GM23338 (cell line): ENCODE measurements at regions not wholly inside any gene's neighbourhood (a gene's known extent, or its start where the extent isn't known, plus 50 kb on each side); places are given as distances from the start of the nearest gene placed in this dataset.
A peak's percentile ranks its signal among the peaks of the same experiment; 100 is the strongest.

Experiments used
- ATAC-seq: fragments of 200-7000 bp; cut with Tn5 transposase; 3 replicates; pipeline ENCODE4 v1.9.1; 2020
- DNase-seq: peaks from one replicate; pipeline ENCODE4 v3.0.0-alpha.2; 2015; ENCODE audit warnings: low spot score
- H2AFZ ChIP-seq: fragments of 200-600 bp; sonication (generic); 2 replicates; pipeline ENCODE4 v1.8.0; 2016; ENCODE audit warnings: antibody characterized with exemption, mild to moderate bottlenecking, moderate library complexity
- H3F3A ChIP-seq: fragments of 200-600 bp; sonication (generic); replicated peaks from 2 replicates; pipeline ENCODE4 v1.8.0; 2017; ENCODE audit warnings: antibody characterized with exemption, mixed run types, low read depth
- H3K27ac ChIP-seq: fragments of 200-600 bp; sonication (generic); 2 replicates; pipeline ENCODE4 v1.6.1; 2016; ENCODE audit warnings: low read depth
- H3K27me3 ChIP-seq: fragments of 200-600 bp; sonication (generic); 2 replicates; pipeline ENCODE4 v1.8.0; 2016; ENCODE audit warnings: mild to moderate bottlenecking, mixed run types, moderate library complexity; ENCODE audit not compliant: insufficient read depth
- H3K36me3 ChIP-seq: fragments of 200-600 bp; sonication (generic); 2 replicates; pipeline ENCODE4 v1.8.0; 2016; ENCODE audit warnings: mild to moderate bottlenecking; ENCODE audit not compliant: insufficient read depth
- H3K4me1 ChIP-seq: fragments of 200-600 bp; sonication (generic); 2 replicates; pipeline ENCODE4 v1.8.0; 2016; ENCODE audit warnings: mild to moderate bottlenecking, moderate library complexity; ENCODE audit not compliant: insufficient read depth
- H3K4me2 ChIP-seq: fragments of 200-600 bp; sonication (generic); 2 replicates; pipeline ENCODE4 v1.7.1; 2017; ENCODE audit warnings: mixed run types
- H3K4me3 ChIP-seq: fragments of 200-600 bp; sonication (generic); 2 replicates; pipeline ENCODE4 v1.6.1; 2016; ENCODE audit warnings: mixed run types
- H3K79me2 ChIP-seq: fragments of 200-600 bp; sonication (generic); replicated peaks from 2 replicates; pipeline ENCODE4 v1.8.0; 2017; ENCODE audit warnings: mild to moderate bottlenecking; ENCODE audit not compliant: insufficient read depth
- H3K9me2 ChIP-seq: fragments of 200-600 bp; sonication (generic); 2 replicates; pipeline ENCODE4 v1.8.0; 2017; ENCODE audit not compliant: insufficient read depth
- H4K20me1 ChIP-seq: fragments of 200-600 bp; sonication (generic); replicated peaks from 2 replicates; pipeline ENCODE4 v1.8.0; 2017; ENCODE audit warnings: mild to moderate bottlenecking; ENCODE audit not compliant: insufficient read depth
- H3K27ac Mint-ChIP-seq: 2 replicates; pipeline ENCODE4 v1.8.0; 2020; ENCODE audit warnings: inconsistent platforms, mild to moderate bottlenecking, moderate library complexity, mixed read lengths
- H3K27me3 Mint-ChIP-seq: 3 replicates; pipeline ENCODE4 v1.8.0; 2022; ENCODE audit warnings: low read depth, mild to moderate bottlenecking, moderate library complexity, mixed read lengths, inconsistent platforms; ENCODE audit not compliant: insufficient read depth, poor library complexity
- H3K36me3 Mint-ChIP-seq: 3 replicates; pipeline ENCODE4 v1.8.0; 2021; ENCODE audit warnings: low read depth, mild to moderate bottlenecking, inconsistent platforms, moderate library complexity, mixed read lengths
- H3K4me1 Mint-ChIP-seq: 3 replicates; pipeline ENCODE4 v1.8.0; 2020; ENCODE audit warnings: mild to moderate bottlenecking, inconsistent platforms, mixed read lengths
- H3K4me3 Mint-ChIP-seq: 3 replicates; pipeline ENCODE4 v1.8.0; 2021; ENCODE audit warnings: moderate library complexity, mild to moderate bottlenecking, inconsistent platforms, mixed read lengths
- H3K9me3 Mint-ChIP-seq: 3 replicates; pipeline ENCODE4 v1.8.0; 2020; ENCODE audit warnings: moderate library complexity, mild to moderate bottlenecking, inconsistent platforms, mixed read lengths
- CREB1 ChIP-seq: fragments of 250-450 bp; sonication (Bioruptor Pico); IDR thresholded peaks from 2 replicates; pipeline ENCODE4 v1.5.0; 2020; ENCODE audit warnings: low read depth, mild to moderate bottlenecking, moderate library complexity
- EZH2 ChIP-seq: fragments of 200-600 bp; sonication (generic); IDR thresholded peaks from one replicate; pipeline ENCODE4 v1.8.0; 2017; ENCODE audit warnings: antibody characterized with exemption, mild to moderate bottlenecking, low read depth; ENCODE audit not compliant: unreplicated experiment
- EZH2phosphoT487 ChIP-seq: fragments of 200-600 bp; sonication (generic); IDR thresholded peaks from one replicate; pipeline ENCODE4 v1.8.1; 2018; ENCODE audit warnings: antibody characterized with exemption; ENCODE audit not compliant: unreplicated experiment
- JUNB ChIP-seq: IDR thresholded peaks from one replicate; pipeline ENCODE4 v1.6.1; 2016; ENCODE audit warnings: antibody characterized with exemption; ENCODE audit not compliant: unreplicated experiment
- NANOG ChIP-seq: IDR thresholded peaks from 2 replicates; pipeline ENCODE4 v1.6.1; 2016; ENCODE audit warnings: antibody characterized with exemption, borderline replicate concordance
- POLR2AphosphoS5 ChIP-seq: IDR thresholded peaks from 2 replicates; pipeline ENCODE4 v1.6.1; 2016; ENCODE audit warnings: antibody characterized with exemption, low read depth
- STAT1 ChIP-seq: IDR thresholded peaks from one replicate; pipeline ENCODE4 v1.6.1; 2016; ENCODE audit warnings: antibody characterized with exemption; ENCODE audit not compliant: unreplicated experiment
- ZNF331 ChIP-seq: fragments of 250-450 bp; sonication (Bioruptor Pico); IDR thresholded peaks from 2 replicates; pipeline ENCODE4 v1.5.0; 2020; ENCODE audit warnings: low read depth, mild to moderate bottlenecking, moderate library complexity
- TF ChIP-seq, protein P1 (sequence below): IDR thresholded peaks from 2 replicates; pipeline ENCODE4 v1.6.1; 2016; ENCODE audit warnings: antibody characterized with exemption
- TF ChIP-seq, protein P2 (sequence below): fragments of 250-450 bp; sonication (Bioruptor Pico); IDR thresholded peaks from 2 replicates; pipeline ENCODE4 v1.5.0; 2020; ENCODE audit warnings: mild to moderate bottlenecking, moderate library complexity

DNA sequence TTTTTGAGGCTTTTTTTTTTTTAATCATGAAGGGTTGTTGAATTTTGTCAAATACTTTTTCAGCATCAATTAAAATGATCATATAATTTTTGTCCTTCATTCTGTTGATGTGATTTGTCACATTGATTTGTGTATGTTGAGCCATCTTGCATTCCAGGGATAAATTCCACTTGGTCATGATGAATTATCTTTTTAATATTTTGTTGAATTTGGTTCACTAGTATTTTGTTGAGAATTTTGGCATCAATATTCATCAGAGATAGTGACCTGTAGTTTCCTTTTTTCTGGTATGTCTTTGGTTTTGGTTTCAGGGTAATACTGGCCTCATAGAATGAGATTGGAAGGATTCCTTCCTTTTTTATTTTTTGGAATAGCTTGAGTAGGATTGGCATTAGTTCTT, 221.9 kb upstream of the ZNF217 start:
- Histone ChIP-seq H3K27ac (no peak overlapping the region), H3K36me3 (no peaks in the 10 kb centered on the region), H2AFZ (no peak overlapping the region), H3K4me2 (no peak overlapping the region), H3K79me2 (no peaks in the 10 kb centered on the region), H3F3A (no peaks in the 10 kb centered on the region), H3K9me2 (no peaks in the 10 kb centered on the region), H4K20me1 (no peaks in the 10 kb centered on the region), H3K4me1 (peaks cover 13% of the 10 kb centered on the region; the same call in 1 of the 2 replicates), H3K4me3 (no peak overlapping the region), H3K27me3 (no peaks in the 10 kb centered on the region)
- Mint-ChIP-seq H3K27me3 (peaks cover 4% of the 10 kb centered on the region), H3K4me1 (peaks cover 15% of the 10 kb centered on the region), H3K9me3 (0 out of 3 replicates have a peak, but pooled peaks cover 4% of the 10 kb centered on the region), H3K27ac (no peak overlapping the region), H3K36me3 (no peaks in the 10 kb centered on the region; the same call in 2 of the 3 replicates), H3K4me3 (no peak overlapping the region)
- DNase-seq = no peak
- no peak for TF ChIP-seq EZH2
- no peak for ATAC-seq

DNA sequence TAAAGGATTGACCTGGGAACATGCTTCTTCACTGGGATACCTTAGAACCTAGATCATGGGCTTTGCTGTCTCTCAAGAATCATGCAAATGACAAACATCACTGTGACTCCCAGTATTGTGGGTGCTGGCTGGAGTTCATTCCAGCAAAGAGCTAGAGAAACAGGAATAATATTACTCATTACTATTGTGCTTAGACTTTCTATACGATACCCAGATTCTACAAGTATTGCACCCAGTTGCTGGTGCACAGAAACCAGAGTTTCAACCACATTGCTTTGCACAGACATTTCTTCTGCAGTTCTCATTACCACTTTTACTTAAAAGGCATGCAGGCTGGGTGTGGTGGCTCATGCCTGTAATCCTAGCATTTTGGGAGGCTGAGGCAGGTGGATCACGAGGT, 220.4 kb upstream of the ZNF217 start:
- Histone ChIP-seq H3F3A (no peaks in the 10 kb centered on the region), H3K4me2 (no peak overlapping the region), H3K79me2 (no peaks in the 10 kb centered on the region), H3K4me3 (no peak overlapping the region), H4K20me1 (no peaks in the 10 kb centered on the region), H3K9me2 (no peaks in the 10 kb centered on the region), H3K27me3 (no peaks in the 10 kb centered on the region), H2AFZ (no peak overlapping the region; the same call in 1 of the 2 replicates), H3K27ac (no peak overlapping the region), H3K4me1 (peaks cover 18% of the 10 kb centered on the region), H3K36me3 (no peaks in the 10 kb centered on the region)
- Mint-ChIP-seq H3K36me3 (no peaks in the 10 kb centered on the region; the same call in 2 of the 3 replicates), H3K9me3 (no peaks in the 10 kb centered on the region), H3K27me3 (peaks cover 4% of the 10 kb centered on the region), H3K4me3 (no peak overlapping the region), H3K27ac (no peak overlapping the region), H3K4me1 (peaks cover 27% of the 10 kb centered on the region)
- ATAC-seq = no peak
- DNase-seq = no peak
- no peak for TF ChIP-seq POLR2AphosphoS5
- TF ChIP-seq EZH2 = no peak
- TF ChIP-seq EZH2phosphoT487 = no peak
- no peak for TF ChIP-seq ZNF331 (CRISPR knock-in tag)

DNA sequence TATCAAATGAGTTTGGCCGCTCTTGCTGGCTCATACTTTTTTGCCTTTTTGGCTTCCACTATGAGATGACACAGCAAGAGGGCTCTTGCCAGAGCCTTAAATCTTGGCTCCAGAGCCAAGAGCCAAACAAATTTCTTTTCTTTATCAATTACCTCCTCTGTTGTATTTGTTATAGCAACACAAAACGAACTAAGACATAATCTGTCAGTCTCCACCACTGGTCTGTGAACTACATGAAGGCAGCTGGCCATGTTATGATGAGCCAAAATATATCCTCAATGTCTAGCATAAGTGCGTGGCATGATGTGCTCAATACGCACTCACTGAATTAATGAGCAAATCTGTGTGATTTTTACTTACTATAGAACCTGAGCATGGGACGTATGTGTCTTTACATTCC, 220.0 kb upstream of the ZNF217 start:
- ATAC-seq = no peak
- H3K36me3 ChIP-seq = no peaks in the 10 kb centered on the region
- H3K4me1 Mint-ChIP-seq = peaks cover 26% of the 10 kb centered on the region
- H3K36me3 Mint-ChIP-seq = no peaks in the 10 kb centered on the region
- H3K27ac Mint-ChIP-seq = no peak overlapping the region
- no peaks in the 10 kb centered on the region for H3K79me2 ChIP-seq
- H3K27me3 Mint-ChIP-seq = peaks cover 4% of the 10 kb centered on the region
- peaks cover 17% of the 10 kb centered on the region for H3K4me1 ChIP-seq
- H3K4me3 ChIP-seq = no peak overlapping the region
- H2AFZ ChIP-seq = peak overlapping the region; percentile 45; the same call in 1 of the 2 replicates
- no peaks in the 10 kb centered on the region for H3K9me3 Mint-ChIP-seq
- H3K27ac ChIP-seq = no peak overlapping the region
- no peaks in the 10 kb centered on the region for H4K20me1 ChIP-seq
- no peak for DNase-seq
- no peak overlapping the region for H3K4me3 Mint-ChIP-seq
- H3K9me2 ChIP-seq = no peaks in the 10 kb centered on the region
- no peak overlapping the region for H3K4me2 ChIP-seq
- no peaks in the 10 kb centered on the region for H3K27me3 ChIP-seq
- H3F3A ChIP-seq = no peaks in the 10 kb centered on the region
- TF ChIP-seq NANOG (no peak), ZNF331 (CRISPR knock-in tag) (no peak), POLR2AphosphoS5 (no peak), EZH2phosphoT487 (no peak), STAT1 (no peak), CREB1 (CRISPR knock-in tag) (no peak), JUNB (no peak), EZH2 (no peak)
- TF ChIP-seq, protein P1, sequence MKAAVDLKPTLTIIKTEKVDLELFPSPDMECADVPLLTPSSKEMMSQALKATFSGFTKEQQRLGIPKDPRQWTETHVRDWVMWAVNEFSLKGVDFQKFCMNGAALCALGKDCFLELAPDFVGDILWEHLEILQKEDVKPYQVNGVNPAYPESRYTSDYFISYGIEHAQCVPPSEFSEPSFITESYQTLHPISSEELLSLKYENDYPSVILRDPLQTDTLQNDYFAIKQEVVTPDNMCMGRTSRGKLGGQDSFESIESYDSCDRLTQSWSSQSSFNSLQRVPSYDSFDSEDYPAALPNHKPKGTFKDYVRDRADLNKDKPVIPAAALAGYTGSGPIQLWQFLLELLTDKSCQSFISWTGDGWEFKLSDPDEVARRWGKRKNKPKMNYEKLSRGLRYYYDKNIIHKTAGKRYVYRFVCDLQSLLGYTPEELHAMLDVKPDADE = no peak
- TF ChIP-seq, protein P2, sequence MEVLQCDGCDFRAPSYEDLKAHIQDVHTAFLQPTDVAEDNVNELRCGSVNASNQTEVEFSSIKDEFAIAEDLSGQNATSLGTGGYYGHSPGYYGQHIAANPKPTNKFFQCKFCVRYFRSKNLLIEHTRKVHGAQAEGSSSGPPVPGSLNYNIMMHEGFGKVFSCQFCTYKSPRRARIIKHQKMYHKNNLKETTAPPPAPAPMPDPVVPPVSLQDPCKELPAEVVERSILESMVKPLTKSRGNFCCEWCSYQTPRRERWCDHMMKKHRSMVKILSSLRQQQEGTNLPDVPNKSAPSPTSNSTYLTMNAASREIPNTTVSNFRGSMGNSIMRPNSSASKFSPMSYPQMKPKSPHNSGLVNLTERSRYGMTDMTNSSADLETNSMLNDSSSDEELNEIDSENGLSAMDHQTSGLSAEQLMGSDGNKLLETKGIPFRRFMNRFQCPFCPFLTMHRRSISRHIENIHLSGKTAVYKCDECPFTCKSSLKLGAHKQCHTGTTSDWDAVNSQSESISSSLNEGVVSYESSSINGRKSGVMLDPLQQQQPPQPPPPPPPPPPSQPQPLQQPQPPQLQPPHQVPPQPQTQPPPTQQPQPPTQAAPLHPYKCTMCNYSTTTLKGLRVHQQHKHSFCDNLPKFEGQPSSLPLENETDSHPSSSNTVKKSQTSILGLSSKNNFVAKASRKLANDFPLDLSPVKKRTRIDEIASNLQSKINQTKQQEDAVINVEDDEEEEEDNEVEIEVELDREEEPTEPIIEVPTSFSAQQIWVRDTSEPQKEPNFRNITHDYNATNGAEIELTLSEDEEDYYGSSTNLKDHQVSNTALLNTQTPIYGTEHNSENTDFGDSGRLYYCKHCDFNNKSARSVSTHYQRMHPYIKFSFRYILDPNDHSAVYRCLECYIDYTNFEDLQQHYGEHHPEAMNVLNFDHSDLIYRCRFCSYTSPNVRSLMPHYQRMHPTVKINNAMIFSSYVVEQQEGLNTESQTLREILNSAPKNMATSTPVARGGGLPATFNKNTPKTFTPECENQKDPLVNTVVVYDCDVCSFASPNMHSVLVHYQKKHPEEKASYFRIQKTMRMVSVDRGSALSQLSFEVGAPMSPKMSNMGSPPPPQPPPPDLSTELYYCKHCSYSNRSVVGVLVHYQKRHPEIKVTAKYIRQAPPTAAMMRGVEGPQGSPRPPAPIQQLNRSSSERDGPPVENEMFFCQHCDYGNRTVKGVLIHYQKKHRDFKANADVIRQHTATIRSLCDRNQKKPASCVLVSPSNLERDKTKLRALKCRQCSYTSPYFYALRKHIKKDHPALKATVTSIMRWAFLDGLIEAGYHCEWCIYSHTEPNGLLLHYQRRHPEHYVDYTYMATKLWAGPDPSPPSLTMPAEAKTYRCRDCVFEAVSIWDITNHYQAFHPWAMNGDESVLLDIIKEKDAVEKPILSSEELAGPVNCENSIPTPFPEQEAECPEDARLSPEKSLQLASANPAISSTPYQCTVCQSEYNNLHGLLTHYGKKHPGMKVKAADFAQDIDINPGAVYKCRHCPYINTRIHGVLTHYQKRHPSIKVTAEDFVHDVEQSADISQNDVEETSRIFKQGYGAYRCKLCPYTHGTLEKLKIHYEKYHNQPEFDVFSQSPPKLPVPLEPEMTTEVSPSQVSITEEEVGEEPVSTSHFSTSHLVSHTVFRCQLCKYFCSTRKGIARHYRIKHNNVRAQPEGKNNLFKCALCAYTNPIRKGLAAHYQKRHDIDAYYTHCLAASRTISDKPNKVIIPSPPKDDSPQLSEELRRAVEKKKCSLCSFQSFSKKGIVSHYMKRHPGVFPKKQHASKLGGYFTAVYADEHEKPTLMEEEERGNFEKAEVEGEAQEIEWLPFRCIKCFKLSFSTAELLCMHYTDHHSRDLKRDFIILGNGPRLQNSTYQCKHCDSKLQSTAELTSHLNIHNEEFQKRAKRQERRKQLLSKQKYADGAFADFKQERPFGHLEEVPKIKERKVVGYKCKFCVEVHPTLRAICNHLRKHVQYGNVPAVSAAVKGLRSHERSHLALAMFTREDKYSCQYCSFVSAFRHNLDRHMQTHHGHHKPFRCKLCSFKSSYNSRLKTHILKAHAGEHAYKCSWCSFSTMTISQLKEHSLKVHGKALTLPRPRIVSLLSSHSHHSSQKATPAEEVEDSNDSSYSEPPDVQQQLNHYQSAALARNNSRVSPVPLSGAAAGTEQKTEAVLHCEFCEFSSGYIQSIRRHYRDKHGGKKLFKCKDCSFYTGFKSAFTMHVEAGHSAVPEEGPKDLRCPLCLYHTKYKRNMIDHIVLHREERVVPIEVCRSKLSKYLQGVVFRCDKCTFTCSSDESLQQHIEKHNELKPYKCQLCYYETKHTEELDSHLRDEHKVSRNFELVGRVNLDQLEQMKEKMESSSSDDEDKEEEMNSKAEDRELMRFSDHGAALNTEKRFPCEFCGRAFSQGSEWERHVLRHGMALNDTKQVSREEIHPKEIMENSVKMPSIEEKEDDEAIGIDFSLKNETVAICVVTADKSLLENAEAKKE (CRISPR knock-in tag) = no peak
